SK-N-MC (cell line): ENCODE measurements at regions not wholly inside any gene's neighbourhood (a gene's known extent, or its start where the extent isn't known, plus 50 kb on each side); places are given as distances from the start of the nearest gene placed in this dataset.
A peak's percentile ranks its signal among the peaks of the same experiment; 100 is the strongest.
"Not testable (repeated sequence)": the region's sequence is repeated elsewhere in the genome, so short reads cannot be mapped to it uniquely, and the experiment has no call there.

Experiments
- DNase-seq: peaks from one replicate; pipeline ENCODE4 v3.0.0-alpha.2; 2011; ENCODE audit warnings: low read depth, low spot score
- H3K27ac ChIP-seq: fragments of 200-600 bp; sonication (generic); 2 replicates; pipeline ENCODE4 v1.5.1; 2016; ENCODE audit warnings: mixed run types
- H3K36me3 ChIP-seq: fragments of 200-600 bp; sonication (generic); 2 replicates; pipeline ENCODE4 v1.6.1; 2017; ENCODE audit warnings: antibody characterized with exemption, low read length, mixed read lengths; ENCODE audit not compliant: insufficient read depth
- H3K4me3 ChIP-seq: fragments of 200-600 bp; sonication (generic); 2 replicates; pipeline ENCODE4 v1.5.1; 2016
- H3K9ac ChIP-seq: fragments of 200-600 bp; sonication (generic); 2 replicates; pipeline ENCODE4 v1.8.0; 2017; ENCODE audit warnings: mixed run types, mixed read lengths; ENCODE audit not compliant: insufficient read length
- H3K9me3 ChIP-seq: fragments of 200-600 bp; sonication (generic); 2 replicates; pipeline ENCODE4 v1.6.1; 2017; ENCODE audit warnings: low read depth, mild to moderate bottlenecking, antibody characterized with exemption, low read length, moderate library complexity, mixed read lengths
- EZH2 ChIP-seq: fragments of 200-600 bp; sonication (generic); IDR thresholded peaks from one replicate; pipeline ENCODE4 v1.6.1; 2017; ENCODE audit warnings: antibody characterized with exemption
- FOXP2 ChIP-seq: optimal IDR thresholded peaks from 2 replicates; pipeline ENCODE3; 2011; ENCODE audit warnings: mild to moderate bottlenecking, moderate library complexity; ENCODE audit not compliant: insufficient read depth; ENCODE audit errors: extremely low read length, control extremely low read depth
- POLR2AphosphoS5 ChIP-seq: IDR thresholded peaks from 2 replicates; pipeline ENCODE4 v1.6.1; 2012; ENCODE audit warnings: mild to moderate bottlenecking, low read depth, low read length, borderline replicate concordance

DNA sequence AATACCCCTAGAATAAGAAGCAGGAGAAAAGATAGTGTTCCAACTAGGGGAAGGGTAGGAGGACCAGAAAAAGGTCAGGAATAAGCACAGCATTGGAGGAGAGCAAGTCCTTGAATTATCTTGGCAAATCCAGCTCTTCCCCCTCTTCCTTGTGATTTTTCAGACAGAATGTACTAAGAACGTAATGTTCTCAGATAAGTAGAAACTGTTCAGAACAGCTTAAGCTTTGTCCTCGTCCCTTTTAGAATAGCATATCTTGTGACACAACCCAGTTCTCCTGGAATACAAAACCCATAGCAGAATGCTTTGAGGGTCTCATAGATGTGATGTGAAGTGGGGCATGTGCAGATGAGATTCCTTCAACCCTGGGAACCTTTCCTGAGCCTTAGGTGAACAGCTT lies 97.4 kb downstream of the EMB start:
- no peak for TF ChIP-seq EZH2
- no peak overlapping the region for H3K27ac ChIP-seq
- H3K9me3 ChIP-seq = no peaks in the 10 kb centered on the region

DNA sequence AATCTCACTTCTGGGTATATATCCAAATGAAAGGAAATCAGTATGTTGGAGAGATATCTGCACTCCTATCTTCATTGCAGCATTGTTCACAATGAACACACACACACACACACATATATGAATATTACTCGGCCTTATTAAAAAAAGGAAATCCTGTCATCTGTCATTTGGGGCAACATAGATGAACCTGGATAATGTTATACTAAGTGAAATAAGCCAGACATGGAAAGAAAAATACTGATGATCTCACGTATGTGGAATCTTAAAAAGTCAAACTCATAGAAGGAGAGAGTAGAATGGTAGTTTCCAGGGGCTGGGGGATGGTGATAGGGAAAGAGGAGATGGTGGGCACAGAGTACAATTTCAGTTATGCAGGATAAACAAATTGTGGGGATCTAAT lies 100.3 kb downstream of the EMB start:
- no peak overlapping the region for H3K9ac ChIP-seq
- no peak overlapping the region for H3K27ac ChIP-seq
- no peaks in the 10 kb centered on the region for H3K9me3 ChIP-seq
- H3K4me3 ChIP-seq = no peak overlapping the region
- no peak for DNase-seq
- H3K36me3 ChIP-seq = no peaks in the 10 kb centered on the region
- TF ChIP-seq FOXP2 (no peak), POLR2AphosphoS5 (no peak), EZH2 (no peak)

More for the DNA sequence above, 97.4 kb downstream of the EMB start:
- DNase-seq = no peak
- no peak overlapping the region for H3K9ac ChIP-seq
- H3K36me3 ChIP-seq = no peaks in the 10 kb centered on the region
- no peak overlapping the region for H3K4me3 ChIP-seq

- DNase-seq = not testable (repeated sequence)
Observed at GRCh38 chr5:50330633-50331032, 110.5 kb downstream of the EMB start.

GRCh38 chr5:50328193-50328729 lies 112.8 kb downstream of the EMB start:
- Histone ChIP-seq H3K9me3 (no peaks in the 10 kb centered on the region), H3K27ac (no peak overlapping the region), H3K9ac (no peak overlapping the region), H3K36me3 (no peaks in the 10 kb centered on the region), H3K4me3 (no peak overlapping the region)
- TF ChIP-seq FOXP2 = no peak
- no peak for TF ChIP-seq EZH2
- no peak for TF ChIP-seq POLR2AphosphoS5
- DNase-seq = no peak

More at GRCh38 chr5:50330633-50331032, 110.5 kb downstream of the EMB start:
- H3K36me3 ChIP-seq, H3K9me3 ChIP-seq, H3K4me3 ChIP-seq, H3K9ac ChIP-seq, H3K27ac ChIP-seq: not testable (repeated sequence)

- no peak overlapping the region for H3K4me3 ChIP-seq
- no peak for TF ChIP-seq POLR2AphosphoS5
- no peak for TF ChIP-seq EZH2
- no peak for TF ChIP-seq FOXP2
- no peaks in the 10 kb centered on the region for H3K36me3 ChIP-seq
- H3K9me3 ChIP-seq = no peaks in the 10 kb centered on the region
- H3K27ac ChIP-seq = no peak overlapping the region
- H3K9ac ChIP-seq = no peak overlapping the region
- peak; percentile 10 for DNase-seq
Observed at GRCh38 chr5:50325237-50325832, 115.8 kb downstream of the EMB start.

GRCh38 chr5:50320131-50320749 lies 120.8 kb downstream of the EMB start:
- TF ChIP-seq FOXP2 = no peak
- no peak for TF ChIP-seq EZH2
- TF ChIP-seq POLR2AphosphoS5 = no peak
- Histone ChIP-seq H3K27ac (no peak overlapping the region), H3K4me3 (no peak overlapping the region), H3K36me3 (no peaks in the 10 kb centered on the region), H3K9ac (no peak overlapping the region), H3K9me3 (no peaks in the 10 kb centered on the region)
- DNase-seq = no peak

GRCh38 chr5:50318220-50318619 lies 122.9 kb downstream of the EMB start:
- TF ChIP-seq EZH2 (no peak), FOXP2 (no peak), POLR2AphosphoS5 (no peak)
- no peak for DNase-seq
- Histone ChIP-seq H3K27ac (no peak overlapping the region), H3K36me3 (no peaks in the 10 kb centered on the region), H3K9me3 (no peaks in the 10 kb centered on the region), H3K4me3 (no peak overlapping the region), H3K9ac (no peak overlapping the region)

DNA sequence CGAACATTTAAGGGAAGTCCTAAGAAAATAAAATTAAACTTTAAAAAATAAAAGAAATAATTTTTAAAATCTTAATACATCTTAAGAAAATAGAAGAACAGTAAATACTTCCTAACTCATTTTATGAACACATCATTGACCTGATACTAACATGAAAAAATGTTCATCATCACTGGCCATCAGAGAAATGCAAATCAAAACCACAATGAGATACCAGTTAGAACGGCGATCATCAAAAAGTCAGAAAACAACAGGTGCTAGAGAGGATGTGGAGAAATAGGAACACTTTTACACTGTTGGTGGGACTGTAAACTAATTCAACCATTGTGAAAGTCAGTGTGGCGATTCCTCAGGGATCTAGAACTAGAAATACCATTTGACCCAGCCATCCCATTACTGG lies 134.6 kb downstream of the EMB start:
- not testable (repeated sequence) for H3K9me3 ChIP-seq, H3K9ac ChIP-seq, H3K27ac ChIP-seq, H3K4me3 ChIP-seq, DNase-seq, H3K36me3 ChIP-seq

GRCh38 chr5:50302815-50303490 lies 138.1 kb downstream of the EMB start:
- no peak for DNase-seq
- Histone ChIP-seq H3K4me3 (no peak overlapping the region), H3K36me3 (no peaks in the 10 kb centered on the region), H3K9me3 (no peaks in the 10 kb centered on the region), H3K27ac (no peak overlapping the region), H3K9ac (no peak overlapping the region)
- TF ChIP-seq FOXP2 = no peak
- no peak for TF ChIP-seq EZH2
- TF ChIP-seq POLR2AphosphoS5 = no peak
